ENCODE measurements at regions not wholly inside any gene's neighbourhood (a gene's known extent, or its start where the extent isn't known, plus 50 kb on each side); places are given as distances from the start of the nearest gene placed in this dataset.
"Not testable (repeated sequence)": the region's sequence is repeated elsewhere in the genome, so short reads cannot be mapped to it uniquely, and the experiment has no call there.

GRCh38 chr12:89289720-89290119 lies 62.6 kb downstream of the DUSP6 start:
- no peak for DNase-seq

DNA sequence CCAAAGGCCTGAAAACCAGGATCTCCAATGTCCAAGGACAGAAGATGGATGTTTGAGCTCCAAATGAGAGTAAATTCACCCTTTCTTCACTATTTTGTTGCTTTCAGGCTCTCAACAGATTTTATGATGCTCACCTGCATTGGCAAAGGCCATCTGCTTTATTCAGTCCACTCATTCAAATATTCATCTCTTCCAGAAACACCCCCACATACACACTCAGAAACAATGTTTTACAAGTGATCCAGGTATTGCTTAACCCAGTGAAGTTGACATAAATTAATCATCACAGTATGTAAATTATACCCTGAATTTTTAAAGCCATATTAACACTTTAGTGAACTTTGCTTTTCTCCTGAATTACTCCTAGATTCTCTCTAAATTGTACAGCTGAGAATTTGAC lies 63.3 kb downstream of the DUSP6 start:
- DNase-seq: no peak

DNA sequence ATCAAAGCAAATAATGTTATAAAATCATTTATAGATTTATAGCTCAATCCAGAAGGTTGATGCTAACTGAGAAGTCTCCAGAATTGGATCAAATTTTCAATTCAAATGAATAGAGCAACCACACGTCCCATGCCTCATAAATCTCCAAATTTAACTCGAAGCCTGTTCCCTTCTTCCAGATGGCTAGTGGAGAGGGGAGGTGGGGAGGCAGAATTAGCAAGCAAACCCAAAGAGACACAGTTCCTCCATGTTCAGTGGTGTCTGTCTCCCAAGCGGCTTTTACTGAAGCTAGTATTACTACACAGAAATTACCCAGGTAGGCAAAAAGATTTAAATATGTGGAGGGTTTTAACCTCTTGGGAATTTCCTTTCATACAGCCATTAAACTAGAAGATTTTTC lies 65.8 kb downstream of the DUSP6 start:
- DNase-seq: no peak

DNA sequence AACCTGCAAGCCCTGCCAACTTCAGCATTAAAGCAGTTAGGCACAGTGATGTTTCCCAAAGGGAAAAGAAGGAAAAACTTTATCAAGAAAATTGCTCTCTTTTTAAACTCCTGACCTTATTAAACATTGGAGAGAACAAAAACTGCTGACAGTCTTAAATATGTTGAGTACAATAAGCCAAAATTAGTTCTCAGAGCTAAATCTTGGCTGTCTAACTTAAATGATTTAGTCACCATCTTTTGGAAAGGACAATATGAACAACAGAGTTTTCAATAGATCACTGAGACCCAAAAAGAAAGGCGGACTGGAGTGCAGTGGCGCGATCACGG lies 70.8 kb downstream of the DUSP6 start:
- no peak for DNase-seq

GRCh38 chr12:89280833-89281538 lies 71.3 kb downstream of the DUSP6 start:
- DNase-seq: no peak

DNA sequence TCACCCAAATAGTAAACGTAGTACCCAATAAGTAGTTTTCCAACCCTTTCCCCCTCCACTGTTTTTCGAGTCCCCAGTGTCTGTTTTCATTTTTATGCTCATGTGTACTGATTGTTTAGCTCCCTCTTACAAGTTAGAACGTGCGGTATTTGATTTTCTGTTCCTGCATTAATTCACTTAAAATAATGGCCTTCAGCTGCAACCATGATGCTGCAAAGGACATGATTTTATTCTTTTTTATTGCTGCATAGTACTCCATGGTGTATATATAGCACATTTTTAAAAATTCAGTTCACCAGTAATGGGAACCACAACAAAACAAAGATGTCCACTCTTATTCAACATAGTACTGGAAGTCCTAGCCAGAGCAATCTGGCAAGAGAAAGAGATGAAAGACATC lies 72.8 kb downstream of the DUSP6 start:
- no peak for DNase-seq

DNA sequence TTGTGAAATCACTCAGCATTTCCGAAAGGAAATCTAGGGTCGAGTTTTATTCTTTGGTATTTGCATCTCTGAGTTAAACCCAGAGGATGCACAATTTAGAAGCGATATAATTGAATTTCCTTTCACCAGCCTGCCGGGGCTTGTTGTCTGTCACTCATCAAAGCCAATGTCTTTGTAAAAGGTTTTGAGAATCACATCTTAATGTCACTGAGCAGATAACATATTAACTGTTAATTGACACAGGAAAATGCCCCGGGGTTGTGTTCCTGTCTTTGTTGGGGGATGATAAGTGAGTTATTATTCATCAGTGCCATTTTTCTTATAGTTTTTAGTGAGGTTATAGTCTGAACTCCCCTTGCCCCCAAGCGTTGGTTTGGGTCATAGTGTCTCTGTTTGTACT lies 73.4 kb downstream of the DUSP6 start:
- DNase-seq: no peak

DNA sequence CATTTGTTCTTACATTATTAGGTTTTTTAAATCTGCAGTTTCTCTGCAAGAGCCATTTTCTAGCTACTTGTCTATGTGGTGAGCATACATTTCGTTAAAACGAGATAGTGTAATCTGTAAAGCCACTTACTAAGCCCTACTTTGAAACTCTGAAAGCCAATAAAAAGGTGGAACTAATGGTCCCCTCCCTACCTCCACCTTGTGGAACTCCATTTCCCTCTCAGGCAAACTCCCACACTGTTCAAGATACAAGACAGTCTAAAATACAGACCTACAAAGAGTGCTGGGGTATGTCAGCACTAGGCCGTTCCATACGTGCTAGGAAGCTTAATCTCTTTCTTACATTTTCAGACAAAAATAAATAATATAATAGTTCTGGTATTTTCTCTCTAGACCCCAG lies 74.1 kb downstream of the DUSP6 start:
- no peak for DNase-seq

GRCh38 chr12:89276860-89277259 lies 75.4 kb downstream of the DUSP6 start:
- DNase-seq: no peak

- no peak for DNase-seq
Observed at GRCh38 chr12:89273525-89273924, 78.8 kb downstream of the DUSP6 start.

DNA sequence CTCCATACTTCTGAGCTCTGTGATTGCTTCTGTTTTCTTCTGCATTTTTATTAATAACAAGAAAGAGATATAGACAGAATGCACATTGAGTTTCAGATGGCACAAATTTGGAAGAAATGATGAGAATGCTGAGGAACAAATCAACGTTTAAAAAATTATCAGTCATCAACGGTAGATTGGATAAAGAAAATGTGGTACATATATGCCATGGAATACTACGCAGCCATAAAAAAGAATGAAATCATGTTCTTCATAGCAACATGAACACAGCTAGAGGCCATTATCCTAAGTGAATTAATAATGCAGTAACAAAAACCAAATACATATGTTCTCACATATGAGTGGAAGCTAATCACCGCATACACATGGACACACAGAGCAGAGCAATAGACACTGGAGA lies 81.8 kb downstream of the DUSP6 start:
- DNase-seq: no peak

GRCh38 chr12:89269174-89269573 lies 83.1 kb downstream of the DUSP6 start:
- DNase-seq: no peak

DNA sequence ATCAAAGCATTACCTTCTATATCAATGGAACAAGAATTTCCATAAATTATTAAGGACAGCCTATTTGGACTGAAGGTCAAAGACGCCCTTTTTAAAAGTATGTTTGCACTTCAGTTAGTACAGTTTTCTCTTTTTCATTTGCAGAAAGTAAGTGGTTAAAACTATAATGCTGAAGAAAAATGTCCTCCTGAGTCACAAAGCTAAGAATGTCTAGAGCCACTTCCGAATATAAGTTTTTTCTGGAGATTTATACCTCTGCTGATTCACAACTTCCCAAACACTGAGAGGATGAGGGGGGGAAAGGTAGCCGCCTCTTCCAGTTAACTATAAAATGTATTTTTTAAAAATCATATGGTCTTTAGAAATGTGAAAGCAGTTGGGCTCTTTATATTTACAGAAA lies 84.9 kb downstream of the DUSP6 start:
- DNase-seq: no peak

GRCh38 chr12:89266574-89267188 lies 85.6 kb downstream of the DUSP6 start:
- DNase-seq: not testable (repeated sequence)

GRCh38 chr12:89264837-89265236 lies 87.5 kb downstream of the DUSP6 start:
- DNase-seq: no peak

- no peak for DNase-seq
Observed at GRCh38 chr12:89263900-89264299, 88.4 kb downstream of the DUSP6 start.

DNA sequence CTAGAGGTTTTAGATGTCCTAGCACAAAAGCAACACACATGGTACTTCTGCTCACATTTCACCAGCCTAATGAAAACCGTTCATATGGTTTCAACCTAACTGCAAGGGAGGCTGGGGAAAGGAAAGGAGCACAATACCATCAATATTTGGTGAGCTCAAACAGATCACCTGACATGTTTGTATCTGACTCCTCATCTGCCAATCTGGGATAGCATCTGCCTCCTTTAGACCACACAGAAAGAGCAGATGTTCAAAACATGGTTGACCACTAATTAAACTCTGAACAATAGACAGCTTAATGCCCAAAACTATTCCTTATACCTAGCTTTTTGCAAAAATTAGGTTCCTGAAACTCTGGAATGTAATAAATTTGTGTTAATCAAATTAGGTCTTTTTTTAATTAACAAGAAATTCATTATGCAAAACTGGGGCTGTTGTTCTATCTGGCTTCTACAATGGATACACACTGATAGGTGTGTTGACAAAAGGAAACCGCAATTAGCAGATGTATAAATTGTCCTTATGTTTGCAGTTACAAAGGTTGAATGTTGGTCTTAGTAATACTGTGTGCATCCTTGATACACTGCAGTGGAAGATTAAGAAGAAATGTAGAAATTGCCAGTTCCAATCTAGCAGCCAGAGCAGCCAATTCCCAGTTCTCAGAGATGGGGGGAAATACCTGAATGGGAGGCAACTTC lies 89.3 kb downstream of the DUSP6 start:
- DNase-seq: no peak

- DNase-seq: no peak
Observed at GRCh38 chr12:89261982-89262381, 90.3 kb downstream of the DUSP6 start.

DNA sequence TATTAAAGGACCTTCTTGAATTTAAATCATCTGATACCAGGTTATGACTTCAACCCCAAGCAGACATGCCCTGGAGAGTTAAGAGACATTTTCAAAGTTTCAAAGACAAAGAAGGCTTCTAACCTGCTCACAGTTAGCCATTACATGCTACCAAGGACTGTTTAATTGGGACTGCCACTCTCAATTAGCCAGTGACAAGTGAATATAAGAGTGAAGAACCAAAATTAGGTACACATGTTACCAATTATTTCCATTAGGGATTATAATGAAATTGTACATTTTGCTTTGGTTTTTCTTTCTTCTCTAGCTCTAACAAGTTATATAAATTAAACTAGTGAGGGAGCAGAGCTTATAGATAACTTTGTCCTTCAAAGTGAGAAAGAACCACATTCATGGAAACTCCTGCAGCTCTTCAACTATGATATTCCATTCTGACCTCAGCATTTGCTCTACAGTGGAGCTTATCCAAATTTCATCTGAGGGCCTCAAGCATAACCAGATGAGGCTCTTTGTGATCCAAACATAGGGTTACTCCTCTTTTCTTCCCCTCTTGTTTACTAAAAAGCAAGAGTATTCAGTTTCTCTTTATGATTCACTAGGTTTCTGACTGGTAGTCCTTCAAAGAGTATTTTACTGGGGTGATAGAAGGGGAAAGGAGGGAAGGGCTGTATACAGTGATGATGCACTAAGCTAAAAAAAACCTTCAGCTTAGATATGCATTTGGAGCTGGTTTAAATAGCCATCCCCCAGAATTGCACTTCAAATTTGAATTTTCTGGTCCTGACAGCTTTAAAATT lies 91.3 kb downstream of the DUSP6 start:
- no peak for DNase-seq

- no peak for DNase-seq
Observed at GRCh38 chr12:89259821-89260220, 92.5 kb downstream of the DUSP6 start.

DNA sequence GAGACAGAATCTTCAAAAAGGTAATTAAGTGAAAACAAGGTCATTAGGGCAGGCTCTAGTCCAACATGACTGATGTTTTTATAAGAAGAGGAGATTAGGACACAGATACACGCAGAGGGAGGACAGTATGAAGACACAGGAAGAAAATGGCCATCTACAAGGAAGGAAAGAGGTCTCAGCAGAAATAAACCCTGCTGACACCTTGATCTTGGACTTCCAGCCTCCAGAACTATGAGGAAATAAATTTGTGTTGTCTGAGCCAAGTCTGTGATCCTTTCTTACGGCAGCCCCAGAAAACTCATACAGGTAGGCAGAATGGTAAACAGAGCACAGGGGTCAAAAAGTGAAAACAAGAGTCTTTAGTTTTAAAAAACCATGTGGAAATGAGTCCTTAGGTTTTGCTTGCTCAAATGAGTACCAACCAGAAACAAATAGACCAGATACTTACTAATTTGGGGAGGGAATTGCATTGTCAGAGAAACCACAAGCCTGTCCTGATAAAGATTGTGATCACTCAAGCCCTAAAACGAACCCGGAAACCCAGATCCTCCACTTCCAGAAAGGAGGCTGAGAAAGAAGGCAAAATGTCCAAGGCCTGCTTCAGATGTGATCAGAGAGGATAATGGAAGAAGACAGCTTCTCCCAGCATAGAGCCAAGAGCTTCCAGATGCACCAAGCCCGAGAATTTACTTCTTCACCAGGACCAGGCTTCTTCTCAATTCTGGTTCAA lies 93.9 kb downstream of the DUSP6 start:
- DNase-seq: no peak

GRCh38 chr12:89257340-89257739 lies 95.0 kb downstream of the DUSP6 start:
- DNase-seq: no peak

DNA sequence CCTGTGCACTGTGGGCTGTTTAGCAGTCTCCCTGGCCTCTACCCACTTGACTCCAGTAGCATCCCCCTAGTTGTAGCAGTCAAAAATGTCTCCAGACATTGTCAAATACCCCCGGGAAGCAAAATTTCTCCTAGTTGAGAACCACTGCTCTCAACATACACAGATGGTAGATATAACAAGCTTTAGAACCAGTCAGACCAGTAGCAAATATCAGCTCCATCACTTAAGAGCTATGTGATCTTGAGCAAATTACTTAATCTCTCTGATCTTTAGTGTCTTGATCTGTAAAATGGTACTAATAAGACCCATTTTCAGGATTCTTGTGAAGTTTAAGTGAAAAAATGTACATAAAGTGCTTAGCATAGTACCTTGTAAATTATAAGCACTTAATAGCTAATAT lies 96.2 kb downstream of the DUSP6 start:
- no peak for DNase-seq
